Activated naive CD4-positive, alpha-beta T cell treated with anti-CD3 and anti-CD28 coated beads for 36 hours (primary cell): ENCODE measurements at regions not wholly inside any gene's neighbourhood (a gene's known extent, or its start where the extent isn't known, plus 50 kb on each side); places are given as distances from the start of the nearest gene placed in this dataset.

Experiments used
- CTCF ChIA-PET: fragments of 350-600 bp; sonication (Branson Sonifier 250); formaldehyde crosslinking; loops from one replicate; lab custom pipeline; 2021; ENCODE audit warnings: antibody characterized with exemption; lab: Charles Lee
- DNase-seq: peaks from one replicate; pipeline ENCODE4 v3.0.0-alpha.2; 2020
- H3K27ac Mint-ChIP-seq: one replicate; pipeline ENCODE4 v1.8.0; 2021; ENCODE audit warnings: mild to moderate bottlenecking, mixed read lengths
- H3K27me3 Mint-ChIP-seq: one replicate; pipeline ENCODE4 v1.8.0; 2021; ENCODE audit warnings: low read depth, mixed read lengths
- H3K36me3 Mint-ChIP-seq: one replicate; pipeline ENCODE4 v1.8.0; 2021; ENCODE audit warnings: low read depth, mixed read lengths
- H3K4me1 Mint-ChIP-seq: one replicate; pipeline ENCODE4 v1.8.0; 2021; ENCODE audit warnings: low read depth, mixed read lengths
- H3K4me3 Mint-ChIP-seq: one replicate; pipeline ENCODE4 v1.8.0; 2021; ENCODE audit warnings: mild to moderate bottlenecking, moderate library complexity, mixed read lengths
- H3K9me3 Mint-ChIP-seq: one replicate; pipeline ENCODE4 v1.8.0; 2021; ENCODE audit warnings: mixed read lengths
- intact Hi-C: fragments of 100-400 bp; cut with micrococcal nuclease; formaldehyde crosslinking; loops from one replicate; pipeline ENCODE4 v1.15.1; 2023

DNA sequence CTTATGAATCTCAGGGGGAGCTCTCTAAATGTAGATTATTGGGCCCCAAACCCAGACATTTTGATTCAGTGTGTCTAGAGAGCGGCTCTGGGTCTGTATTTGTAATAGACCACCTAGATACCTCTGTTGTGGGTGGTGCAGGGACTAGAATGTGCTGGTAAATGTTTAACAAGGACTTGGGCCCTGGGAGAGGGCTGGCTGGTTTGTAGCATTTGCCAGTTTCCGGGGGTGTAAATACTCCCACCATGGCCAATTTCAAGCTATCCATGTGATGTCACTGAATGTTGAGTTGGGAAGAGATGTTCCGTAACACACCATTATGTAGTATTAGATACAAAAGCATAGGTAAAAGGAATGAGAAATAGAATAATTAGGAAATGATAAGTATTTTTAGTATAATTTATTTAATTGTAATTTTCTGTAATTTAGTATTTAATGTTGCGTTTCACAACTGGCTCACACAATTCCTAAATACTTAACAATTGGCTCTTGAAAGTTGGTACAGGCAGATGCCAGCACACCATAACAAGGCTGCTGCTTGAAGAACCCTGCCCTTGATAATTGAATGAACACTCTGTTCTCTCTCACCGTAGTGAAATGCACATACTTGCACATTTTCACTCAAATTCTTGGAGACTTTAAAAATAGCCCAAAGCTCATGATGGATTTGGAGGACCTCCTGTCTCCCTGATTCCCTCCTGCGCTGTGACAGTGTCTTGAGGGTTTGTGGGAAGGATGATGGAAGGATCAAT, 359.2 kb upstream of the PROK2 start:
- no peak overlapping the region for H3K4me3 Mint-ChIP-seq
- CTCF ChIA-PET: interaction anchor here (1.3 kb wide), 1 partner anchor 269 kb away, joined by 4 read pairs; no protein-coding TSS in a partner anchor
- DNase-seq: no peak
- H3K27me3 Mint-ChIP-seq: peaks cover 10% of the 10 kb centered on the region
- H3K9me3 Mint-ChIP-seq: peaks cover 5% of the 10 kb centered on the region
- no peak overlapping the region for H3K27ac Mint-ChIP-seq
- no peaks in the 10 kb centered on the region for H3K36me3 Mint-ChIP-seq
- intact Hi-C loops: no loop called here
- H3K4me1 Mint-ChIP-seq: peaks cover 11% of the 10 kb centered on the region

GRCh38 chr3:72143322-72143721, 358.4 kb upstream of the PROK2 start:
- H3K36me3 Mint-ChIP-seq: no peaks in the 10 kb centered on the region
- H3K4me1 Mint-ChIP-seq: peaks cover 17% of the 10 kb centered on the region
- no peak overlapping the region for H3K4me3 Mint-ChIP-seq
- peaks cover 10% of the 10 kb centered on the region for H3K27me3 Mint-ChIP-seq
- H3K27ac Mint-ChIP-seq: no peak overlapping the region
- DNase-seq: no peak
- intact Hi-C loops: no loop called here
- H3K9me3 Mint-ChIP-seq: peaks cover 2% of the 10 kb centered on the region
- CTCF ChIA-PET: no interaction called here

DNA sequence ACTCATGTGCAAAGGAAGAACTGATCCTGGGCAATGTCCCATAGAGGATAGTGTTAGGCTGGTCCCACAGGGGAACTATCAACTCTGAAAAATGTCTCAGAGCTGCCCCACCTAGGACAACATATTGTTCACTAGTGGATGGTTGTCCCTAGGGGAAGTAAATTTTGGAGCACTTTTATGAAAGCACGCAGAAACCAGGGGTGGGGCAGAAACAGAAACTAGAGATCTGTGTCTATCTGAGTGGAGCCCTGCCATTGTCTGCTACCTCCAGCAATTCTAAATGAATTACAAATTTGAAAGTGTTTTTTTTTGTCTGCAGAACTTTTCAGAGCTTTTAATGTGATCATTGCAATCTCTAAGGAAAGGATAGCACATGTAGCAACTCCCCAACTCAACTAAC, 357.1 kb upstream of the PROK2 start:
- Mint-ChIP-seq H3K27me3 (peaks cover 12% of the 10 kb centered on the region), H3K27ac (no peak overlapping the region), H3K4me3 (no peak overlapping the region), H3K9me3 (no peaks in the 10 kb centered on the region), H3K36me3 (no peaks in the 10 kb centered on the region), H3K4me1 (peaks cover 30% of the 10 kb centered on the region)
- intact Hi-C loops: no loop called here
- CTCF ChIA-PET: no interaction called here
- DNase-seq: no peak

GRCh38 chr3:72141264-72141663, 356.3 kb upstream of the PROK2 start:
- Mint-ChIP-seq H3K27me3 (peaks cover 13% of the 10 kb centered on the region), H3K4me3 (no peak overlapping the region), H3K4me1 (peaks cover 33% of the 10 kb centered on the region), H3K27ac (no peak overlapping the region), H3K36me3 (no peaks in the 10 kb centered on the region), H3K9me3 (no peaks in the 10 kb centered on the region)
- no peak for DNase-seq
- CTCF ChIA-PET: interaction anchor here (0.9 kb wide), 1 partner anchor 267 kb away, joined by 3 read pairs; no protein-coding TSS in a partner anchor
- intact Hi-C loops: no loop called here

DNA sequence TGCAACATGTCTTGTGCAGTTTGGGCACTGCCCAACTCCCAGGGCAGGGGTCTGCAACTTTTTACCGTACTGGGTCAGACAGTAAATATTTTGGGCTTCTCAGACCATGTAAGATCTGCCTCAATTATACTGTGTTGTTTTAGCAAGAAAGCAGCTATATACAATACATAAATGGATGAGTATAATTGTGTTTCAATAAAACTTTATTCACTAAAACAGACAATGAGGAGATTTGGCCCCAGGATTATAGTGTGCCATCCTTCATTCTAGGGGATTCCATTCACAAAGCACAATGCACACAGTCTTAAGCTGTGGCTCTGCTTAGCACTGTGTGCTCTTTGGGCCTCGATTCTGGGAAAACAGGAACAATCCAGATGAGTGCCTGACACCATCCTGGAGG, 354.4 kb upstream of the PROK2 start:
- H3K4me1 Mint-ChIP-seq: peaks cover 40% of the 10 kb centered on the region
- H3K9me3 Mint-ChIP-seq: no peaks in the 10 kb centered on the region
- no peak for DNase-seq
- H3K27me3 Mint-ChIP-seq: peaks cover 10% of the 10 kb centered on the region
- H3K27ac Mint-ChIP-seq: no peak overlapping the region
- intact Hi-C loops: loop anchor here (2.0 to 5.0 kb wide), 2 partner anchors 343 to 417 kb away; no protein-coding TSS in a partner anchor
- H3K36me3 Mint-ChIP-seq: no peaks in the 10 kb centered on the region
- H3K4me3 Mint-ChIP-seq: no peak overlapping the region
- CTCF ChIA-PET: interaction anchor here (1.0 kb wide), 1 partner anchor 8 kb away, joined by 3 read pairs; no protein-coding TSS in a partner anchor

DNA sequence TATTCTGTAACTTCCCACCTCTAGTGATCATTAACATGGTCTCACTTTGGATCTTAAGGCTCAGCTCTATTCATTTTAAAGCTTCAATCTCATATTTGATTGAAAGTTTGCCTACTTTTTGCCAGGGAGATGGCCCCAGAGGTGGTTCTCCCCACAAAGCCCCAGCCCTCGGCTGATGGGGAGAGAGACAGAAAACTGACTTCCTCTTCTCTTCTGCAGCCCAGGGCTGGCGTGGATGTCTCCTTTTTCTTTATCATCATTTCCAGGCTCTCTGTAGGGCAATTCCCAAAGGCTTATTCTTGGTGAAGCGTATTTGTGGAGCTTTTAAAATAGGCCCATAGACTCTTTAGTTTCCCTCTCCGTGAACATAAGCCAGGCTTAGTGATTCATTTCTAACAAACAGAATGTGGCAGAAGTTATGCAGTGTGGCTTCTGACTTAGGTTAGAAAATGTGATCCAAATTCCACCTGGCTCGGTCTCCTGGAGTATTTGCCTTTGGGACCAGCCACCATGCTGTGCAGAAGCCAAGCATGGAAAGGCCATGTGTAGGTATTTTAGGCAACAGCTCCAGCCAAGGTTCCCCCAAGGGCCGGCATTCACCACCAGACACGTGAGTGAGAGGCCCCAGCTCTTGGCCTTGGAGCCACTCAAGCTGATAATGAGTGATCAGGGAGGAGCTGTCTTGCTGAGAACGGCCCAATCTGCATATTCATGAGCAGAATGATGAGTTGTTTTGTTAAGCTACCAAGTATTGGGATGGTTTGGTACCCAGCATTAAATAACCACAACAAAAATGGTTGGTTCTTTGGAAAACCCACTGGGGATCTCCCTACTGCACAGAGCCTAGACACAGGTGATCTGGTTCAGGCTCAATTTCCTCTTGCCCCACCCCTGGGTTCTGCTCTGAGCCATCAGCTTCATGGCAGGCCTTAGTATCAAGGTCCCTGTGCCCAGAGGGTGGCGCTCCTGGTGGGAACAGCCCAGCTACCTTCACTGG, 353.2 kb upstream of the PROK2 start:
- Mint-ChIP-seq H3K36me3 (no peaks in the 10 kb centered on the region), H3K27ac (peak overlapping the region; percentile 41), H3K4me1 (peaks cover 47% of the 10 kb centered on the region), H3K27me3 (peaks cover 10% of the 10 kb centered on the region), H3K9me3 (no peaks in the 10 kb centered on the region), H3K4me3 (no peak overlapping the region)
- peak; percentile 80 for DNase-seq
- intact Hi-C loops: loop anchor here (1.0 to 5.0 kb wide), 13 partner anchors 38 to 710 kb away; partner anchors contain the start of gene SHQ1
- CTCF ChIA-PET: interaction anchor here (0.6 to 1.1 kb wide), 6 partner anchors 9 to 681 kb away, joined by 3 to 6 read pairs (median 3); no protein-coding TSS in a partner anchor

DNA sequence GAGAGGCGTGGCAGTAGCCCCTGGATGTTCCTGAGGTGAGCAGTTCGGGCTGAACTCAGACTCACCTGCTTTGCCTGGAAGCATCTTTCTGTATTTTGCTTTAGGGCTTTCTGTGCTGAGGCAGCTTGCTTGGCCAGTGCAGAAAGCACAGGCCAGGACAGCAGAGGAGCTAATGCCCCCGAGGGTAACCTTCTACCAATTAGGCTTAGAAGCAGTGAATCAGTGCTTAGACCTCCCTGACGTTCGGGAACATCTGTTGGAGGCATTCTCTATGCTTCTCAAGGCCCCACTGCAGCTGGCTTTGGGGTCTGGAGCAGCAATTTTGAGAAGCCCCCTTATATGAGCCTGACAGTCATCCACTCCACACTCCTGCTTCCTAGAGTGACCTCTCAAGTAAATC, 350.7 kb upstream of the PROK2 start:
- Mint-ChIP-seq H3K4me1 (peaks cover 47% of the 10 kb centered on the region), H3K36me3 (no peaks in the 10 kb centered on the region), H3K27ac (peak overlapping the region; percentile 78), H3K4me3 (no peak overlapping the region), H3K9me3 (no peaks in the 10 kb centered on the region), H3K27me3 (peaks cover 7% of the 10 kb centered on the region)
- intact Hi-C loops: loop anchor here (1.0 to 5.0 kb wide), 6 partner anchors 125 to 737 kb away; no protein-coding TSS in a partner anchor
- no peak for DNase-seq
- CTCF ChIA-PET: interaction anchor here (0.6 to 1.1 kb wide), 2 partner anchors 40 to 260 kb away, joined by 3 read pairs; no protein-coding TSS in a partner anchor

- intact Hi-C loops: loop anchor here (1.0 to 5.0 kb wide), 6 partner anchors 125 to 737 kb away; no protein-coding TSS in a partner anchor
Observed at GRCh38 chr3:72134989-72135451, 350.1 kb upstream of the PROK2 start.

GRCh38 chr3:72133329-72134011, 348.5 kb upstream of the PROK2 start:
- CTCF ChIA-PET: interaction anchor here (1.1 to 1.4 kb wide), 2 partner anchors 51 to 258 kb away, joined by 3 to 4 read pairs; no protein-coding TSS in a partner anchor
- Mint-ChIP-seq H3K9me3 (no peaks in the 10 kb centered on the region), H3K36me3 (no peaks in the 10 kb centered on the region), H3K27ac (no peak overlapping the region), H3K4me3 (no peak overlapping the region), H3K4me1 (peaks cover 42% of the 10 kb centered on the region), H3K27me3 (peaks cover 4% of the 10 kb centered on the region)
- intact Hi-C loops: loop anchor here (2.0 kb wide), 2 partner anchors 209 to 501 kb away; no protein-coding TSS in a partner anchor
- DNase-seq: no peak

More at GRCh38 chr3:72134989-72135451, 350.1 kb upstream of the PROK2 start:
- no peaks in the 10 kb centered on the region for H3K36me3 Mint-ChIP-seq
- CTCF ChIA-PET: interaction anchor here (0.6 to 1.1 kb wide), 2 partner anchors 40 to 259 kb away, joined by 3 read pairs; no protein-coding TSS in a partner anchor
- peak overlapping the region; percentile 78 for H3K27ac Mint-ChIP-seq
- peak overlapping the region; percentile 49 for H3K4me3 Mint-ChIP-seq
- H3K27me3 Mint-ChIP-seq: peaks cover 4% of the 10 kb centered on the region
- peaks cover 47% of the 10 kb centered on the region for H3K4me1 Mint-ChIP-seq
- peak; percentile 18 for DNase-seq
- no peaks in the 10 kb centered on the region for H3K9me3 Mint-ChIP-seq

DNA sequence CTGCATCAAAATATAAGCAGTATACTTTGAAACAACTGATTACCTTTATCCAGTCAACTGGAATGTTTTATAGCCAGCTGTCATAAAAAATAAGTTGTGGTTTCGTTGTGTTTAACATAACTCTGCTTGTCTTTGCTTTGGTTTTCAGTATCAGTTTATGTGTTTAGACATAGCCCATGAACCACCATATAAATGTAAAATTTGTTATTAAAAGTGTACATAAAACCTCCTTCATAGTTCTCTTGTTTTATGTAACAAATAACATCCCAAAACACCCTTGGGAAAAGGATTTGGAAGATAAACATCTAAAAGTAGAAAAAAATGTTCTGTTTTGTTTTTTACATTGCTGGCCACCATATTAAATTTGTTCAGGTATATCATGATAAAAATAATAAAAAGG, 347.0 kb upstream of the PROK2 start:
- intact Hi-C loops: no loop called here
- no peak overlapping the region for H3K4me3 Mint-ChIP-seq
- CTCF ChIA-PET: no interaction called here
- no peaks in the 10 kb centered on the region for H3K36me3 Mint-ChIP-seq
- peaks cover 28% of the 10 kb centered on the region for H3K4me1 Mint-ChIP-seq
- H3K27me3 Mint-ChIP-seq: peaks cover under 1% of the 10 kb centered on the region
- no peak overlapping the region for H3K27ac Mint-ChIP-seq
- DNase-seq: no peak
- H3K9me3 Mint-ChIP-seq: no peaks in the 10 kb centered on the region

DNA sequence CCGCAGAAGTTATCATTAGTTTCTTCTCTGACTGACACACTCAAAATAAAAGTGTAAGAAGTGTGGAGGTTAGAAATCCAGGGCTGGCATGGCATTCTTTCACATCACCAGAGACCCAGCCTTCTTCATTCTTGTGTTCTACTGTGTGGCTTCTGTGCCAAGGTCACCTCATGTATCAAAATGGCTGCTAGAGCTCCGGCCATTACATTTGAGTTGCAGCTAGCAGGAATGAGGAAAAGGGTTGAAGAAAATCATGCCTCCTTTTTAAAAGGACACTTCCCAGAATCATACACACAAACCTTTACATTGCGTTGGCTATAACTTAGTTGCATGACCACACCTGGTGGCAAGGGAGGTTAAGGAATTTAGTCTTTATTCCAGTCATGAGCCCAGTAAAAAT, 345.6 kb upstream of the PROK2 start:
- intact Hi-C loops: no loop called here
- CTCF ChIA-PET: interaction anchor here (0.9 kb wide), 1 partner anchor 16 kb away, joined by 3 read pairs; no protein-coding TSS in a partner anchor
- no peak for DNase-seq
- no peak overlapping the region for H3K4me3 Mint-ChIP-seq
- H3K9me3 Mint-ChIP-seq: no peaks in the 10 kb centered on the region
- peaks cover 20% of the 10 kb centered on the region for H3K4me1 Mint-ChIP-seq
- no peaks in the 10 kb centered on the region for H3K36me3 Mint-ChIP-seq
- H3K27me3 Mint-ChIP-seq: peaks cover 2% of the 10 kb centered on the region
- no peak overlapping the region for H3K27ac Mint-ChIP-seq
